Liver (tissue), 8 donors: ENCODE measurements at regions not wholly inside any gene's neighbourhood (a gene's known extent, or its start where the extent isn't known, plus 50 kb on each side); places are given as distances from the start of the nearest gene placed in this dataset.

Experiments
- DNase-seq: peaks from one replicate; pipeline ENCODE4 v3.0.0-alpha.2; 2017; ENCODE audit warnings: low spot score
- H3K27ac ChIP-seq, 2 donors: one replicate each; pipeline ENCODE4 v1.7.0; 2013; ENCODE audit warnings: inconsistent platforms in 2 of 2, low read length in 2 of 2, control low read depth in 1 of 2, low read depth in 1 of 2, mild to moderate bottlenecking in 1 of 2
- H3K27me3 ChIP-seq, 4 donors: one replicate each; pipeline versions ENCODE4 v1.6.1 to v1.7.0; 2013; ENCODE audit warnings: low read length in 3 of 4, inconsistent platforms in 1 of 4, mild to moderate bottlenecking in 1 of 4, moderate library complexity in 1 of 4; ENCODE audit not compliant: control insufficient read depth in 4 of 4, insufficient read depth in 4 of 4
- H3K36me3 ChIP-seq, 4 donors: one replicate each; pipeline versions ENCODE4 v1.6.1 to v1.7.0; 2013; ENCODE audit warnings: low read length in 3 of 4, mild to moderate bottlenecking in 3 of 4, low read depth in 1 of 4, moderate library complexity in 1 of 4; ENCODE audit not compliant: control insufficient read depth in 4 of 4, insufficient read depth in 3 of 4
- H3K4me1 ChIP-seq, 4 donors: one replicate each; pipeline versions ENCODE4 v1.6.1 to v1.7.0; 2013; ENCODE audit warnings: low read length in 3 of 4, mild to moderate bottlenecking in 3 of 4, moderate library complexity in 1 of 4; ENCODE audit not compliant: control insufficient read depth in 4 of 4, insufficient read depth in 4 of 4
- H3K4me3 ChIP-seq, 3 donors: one replicate each; pipeline versions ENCODE4 v1.6.1 to v1.7.0; 2013; ENCODE audit warnings: low read length in 3 of 3, control low read depth in 1 of 3, low read depth in 1 of 3, mild to moderate bottlenecking in 1 of 3
- H3K9ac ChIP-seq, 2 donors: one replicate each; pipeline ENCODE4 v1.7.0; 2013; ENCODE audit warnings: low read length in 2 of 2, mild to moderate bottlenecking in 2 of 2, moderate library complexity in 2 of 2, control low read depth in 1 of 2, low read depth in 1 of 2
- H3K9me3 ChIP-seq, 4 donors: one replicate each; pipeline versions ENCODE4 v1.6.1 to v1.7.0; 2013; ENCODE audit warnings: low read length in 3 of 4; ENCODE audit not compliant: control insufficient read depth in 4 of 4
- ATF3 ChIP-seq: IDR thresholded peaks from 2 replicates; pipeline ENCODE4 v1.6.1; 2016; ENCODE audit warnings: antibody characterized with exemption
- EGR1 ChIP-seq, 2 donors: IDR thresholded peaks; 2 replicates each; pipeline ENCODE4 v1.6.1; 2016 to 2018; ENCODE audit warnings: antibody characterized with exemption in 2 of 2, low read depth in 2 of 2
- FOXA1 ChIP-seq: IDR thresholded peaks from 2 replicates; pipeline ENCODE4 v1.6.1; 2016; ENCODE audit warnings: antibody characterized with exemption
- FOXA2 ChIP-seq: IDR thresholded peaks from 2 replicates; pipeline ENCODE4 v1.6.1; 2016; ENCODE audit warnings: antibody characterized with exemption
- GABPA ChIP-seq, 2 donors: IDR thresholded peaks in 1 of 2; conservative IDR thresholded peaks in 1 of 2; 2 replicates each; pipeline ENCODE4 v1.6.1; 2016; ENCODE audit warnings: antibody characterized with exemption in 2 of 2, mild to moderate bottlenecking in 1 of 2, moderate library complexity in 1 of 2
- HNF4A ChIP-seq, 2 donors: conservative IDR thresholded peaks; 2 replicates each; pipeline ENCODE4 v1.6.1; 2016; ENCODE audit warnings: antibody characterized with exemption in 2 of 2, mild to moderate bottlenecking in 2 of 2
- HNF4G ChIP-seq: IDR thresholded peaks from 2 replicates; pipeline ENCODE4 v1.6.1; 2016; ENCODE audit warnings: antibody characterized with exemption
- JUND ChIP-seq, 2 donors: IDR thresholded peaks; 2 replicates each; pipeline ENCODE4 v1.6.1; 2016; ENCODE audit warnings: antibody characterized with exemption in 2 of 2
- MAX ChIP-seq: IDR thresholded peaks from 2 replicates; pipeline ENCODE4 v1.6.1; 2016; ENCODE audit warnings: antibody characterized with exemption
- NR2F2 ChIP-seq: IDR thresholded peaks from 2 replicates; pipeline ENCODE4 v1.6.1; 2016; ENCODE audit warnings: antibody characterized with exemption
- RAD21 ChIP-seq, 2 donors: IDR thresholded peaks; 2 replicates each; pipeline ENCODE4 v1.6.1; 2016; ENCODE audit warnings: antibody characterized with exemption in 2 of 2, mild to moderate bottlenecking in 2 of 2
- REST ChIP-seq: IDR thresholded peaks from 2 replicates; pipeline ENCODE4 v1.6.1; 2016; ENCODE audit warnings: antibody characterized with exemption, mild to moderate bottlenecking
- RXRA ChIP-seq, 2 donors: IDR thresholded peaks; 2 replicates each; pipeline ENCODE4 v1.6.1; 2017 to 2018; ENCODE audit warnings: antibody characterized with exemption in 2 of 2, mild to moderate bottlenecking in 1 of 2
- SP1 ChIP-seq: IDR thresholded peaks from 2 replicates; pipeline ENCODE4 v1.6.1; 2018; ENCODE audit warnings: antibody characterized with exemption, mild to moderate bottlenecking
- TAF1 ChIP-seq: conservative IDR thresholded peaks from 2 replicates; pipeline ENCODE4 v1.6.1; 2016; ENCODE audit warnings: antibody characterized with exemption, mild to moderate bottlenecking
- WGBS: extraction: QIAGEN DNeasy Blood & Tissue Kit; methylation state at CpG from one replicate; pipeline ENCODE4 v1.1.7; 2013; 5-methylcytosine and 5-hydroxymethylcytosine counted together
- TF ChIP-seq, protein P1 (sequence below): fragments of 150-350 bp; IDR thresholded peaks from 2 replicates; pipeline ENCODE4 v1.5.1; 2017; ENCODE audit warnings: improper control_type of control experiment, low read depth, low read length; ENCODE audit not compliant: missing input control
- TF ChIP-seq, protein P2 (sequence below): IDR thresholded peaks from 2 replicates; pipeline ENCODE4 v1.6.1; 2016; ENCODE audit warnings: antibody characterized with exemption
- donor health status: healthy.
- donor health status: healthy.
- donor health status: healthy.
- donor health status: healthy.
- donor health status: healthy.

GRCh38 chr6:156306531-156306930 lies 470.6 kb upstream of the ARID1B start:
- no peak overlapping the region for H3K4me3 ChIP-seq
- 85% methylated on average over 3 of the region's 3 CpGs for WGBS
- TF ChIP-seq RAD21 (IDR thresholded peaks at IDR 0.05) = no peak
- TF ChIP-seq HNF4A (conservative IDR thresholded peaks at IDR 0.05) = no peak
- TF ChIP-seq REST = no peak
- TF ChIP-seq JUND (IDR thresholded peaks at IDR 0.05) = no peak
- TF ChIP-seq FOXA2 = no peak
- no peak for TF ChIP-seq GABPA (IDR thresholded peaks at IDR 0.05 in 1 of 2, conservative IDR thresholded peaks at IDR 0.05 in 1 of 2)
- no peak for TF ChIP-seq EGR1 (IDR thresholded peaks at IDR 0.05; ENCODE audit: low read depth in 2 of 2)
- TF ChIP-seq MAX = no peak
- TF ChIP-seq TAF1 = no peak
- H3K9me3 ChIP-seq = peaks cover 0 to 4% (median 0%) of the 10 kb centered on the region in 4 donors
- H3K9ac ChIP-seq = no peak overlapping the region
- no peaks in the 10 kb centered on the region for H3K4me1 ChIP-seq
- H3K36me3 ChIP-seq = no peaks in the 10 kb centered on the region
- peaks cover 0 to 3% (median 0%) of the 10 kb centered on the region in 4 donors for H3K27me3 ChIP-seq
- no peak overlapping the region for H3K27ac ChIP-seq
- DNase-seq = no peak

DNA sequence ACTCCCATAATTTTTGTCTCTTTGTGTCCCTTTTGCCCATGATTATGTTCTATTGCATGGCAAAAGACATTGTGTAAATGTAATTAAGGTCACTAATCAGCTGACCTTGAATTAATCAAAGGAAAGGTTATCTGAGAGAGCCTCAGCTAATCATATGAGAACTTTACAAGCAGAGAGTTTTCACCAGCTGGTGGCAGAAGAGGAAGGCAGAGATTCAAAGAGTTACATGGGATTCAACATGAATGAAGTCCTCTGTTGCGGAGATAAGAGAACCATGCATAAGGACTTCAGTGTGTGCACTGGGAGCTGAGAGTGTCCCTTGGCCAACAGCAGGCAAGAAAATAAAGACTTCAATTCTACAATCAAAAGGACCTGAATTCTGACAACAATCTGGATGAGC lies 494.1 kb upstream of the ARID1B start:
- TF ChIP-seq HNF4G (no peak), ATF3 (no peak), JUND (IDR thresholded peaks at IDR 0.05) (no peak), FOXA2 (no peak), REST (no peak), NR2F2 (no peak), EGR1 (IDR thresholded peaks at IDR 0.05; ENCODE audit: low read depth in 2 of 2) (no peak), GABPA (IDR thresholded peaks at IDR 0.05 in 1 of 2, conservative IDR thresholded peaks at IDR 0.05 in 1 of 2) (no peak), RXRA (IDR thresholded peaks at IDR 0.05) (no peak), TAF1 (no peak), MAX (no peak), RAD21 (IDR thresholded peaks at IDR 0.05) (no peak), FOXA1 (no peak), SP1 (no peak), HNF4A (conservative IDR thresholded peaks at IDR 0.05) (no peak)
- TF ChIP-seq, protein P1, sequence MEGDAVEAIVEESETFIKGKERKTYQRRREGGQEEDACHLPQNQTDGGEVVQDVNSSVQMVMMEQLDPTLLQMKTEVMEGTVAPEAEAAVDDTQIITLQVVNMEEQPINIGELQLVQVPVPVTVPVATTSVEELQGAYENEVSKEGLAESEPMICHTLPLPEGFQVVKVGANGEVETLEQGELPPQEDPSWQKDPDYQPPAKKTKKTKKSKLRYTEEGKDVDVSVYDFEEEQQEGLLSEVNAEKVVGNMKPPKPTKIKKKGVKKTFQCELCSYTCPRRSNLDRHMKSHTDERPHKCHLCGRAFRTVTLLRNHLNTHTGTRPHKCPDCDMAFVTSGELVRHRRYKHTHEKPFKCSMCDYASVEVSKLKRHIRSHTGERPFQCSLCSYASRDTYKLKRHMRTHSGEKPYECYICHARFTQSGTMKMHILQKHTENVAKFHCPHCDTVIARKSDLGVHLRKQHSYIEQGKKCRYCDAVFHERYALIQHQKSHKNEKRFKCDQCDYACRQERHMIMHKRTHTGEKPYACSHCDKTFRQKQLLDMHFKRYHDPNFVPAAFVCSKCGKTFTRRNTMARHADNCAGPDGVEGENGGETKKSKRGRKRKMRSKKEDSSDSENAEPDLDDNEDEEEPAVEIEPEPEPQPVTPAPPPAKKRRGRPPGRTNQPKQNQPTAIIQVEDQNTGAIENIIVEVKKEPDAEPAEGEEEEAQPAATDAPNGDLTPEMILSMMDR = no peak
- TF ChIP-seq, protein P2, sequence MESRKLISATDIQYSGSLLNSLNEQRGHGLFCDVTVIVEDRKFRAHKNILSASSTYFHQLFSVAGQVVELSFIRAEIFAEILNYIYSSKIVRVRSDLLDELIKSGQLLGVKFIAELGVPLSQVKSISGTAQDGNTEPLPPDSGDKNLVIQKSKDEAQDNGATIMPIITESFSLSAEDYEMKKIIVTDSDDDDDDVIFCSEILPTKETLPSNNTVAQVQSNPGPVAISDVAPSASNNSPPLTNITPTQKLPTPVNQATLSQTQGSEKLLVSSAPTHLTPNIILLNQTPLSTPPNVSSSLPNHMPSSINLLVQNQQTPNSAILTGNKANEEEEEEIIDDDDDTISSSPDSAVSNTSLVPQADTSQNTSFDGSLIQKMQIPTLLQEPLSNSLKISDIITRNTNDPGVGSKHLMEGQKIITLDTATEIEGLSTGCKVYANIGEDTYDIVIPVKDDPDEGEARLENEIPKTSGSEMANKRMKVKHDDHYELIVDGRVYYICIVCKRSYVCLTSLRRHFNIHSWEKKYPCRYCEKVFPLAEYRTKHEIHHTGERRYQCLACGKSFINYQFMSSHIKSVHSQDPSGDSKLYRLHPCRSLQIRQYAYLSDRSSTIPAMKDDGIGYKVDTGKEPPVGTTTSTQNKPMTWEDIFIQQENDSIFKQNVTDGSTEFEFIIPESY = no peak
- H3K36me3 ChIP-seq = no peaks in the 10 kb centered on the region
- no peaks in the 10 kb centered on the region for H3K4me1 ChIP-seq
- H3K27me3 ChIP-seq = peaks cover 0 to 7% (median 0%) of the 10 kb centered on the region in 4 donors
- no peak overlapping the region for H3K9ac ChIP-seq
- no peak overlapping the region for H3K27ac ChIP-seq
- no peak overlapping the region for H3K4me3 ChIP-seq
- H3K9me3 ChIP-seq = peaks cover 0 to 2% (median under 1%) of the 10 kb centered on the region in 4 donors
- no peak for DNase-seq
- WGBS = 93% methylated on average over 1 of the region's 1 CpG
